Stimulated activated naive CD8-positive, alpha-beta T cell treated with anti-CD3 and anti-CD28 coated beads, Interleukin-15, Interleukin-2, amounts not matched to agents 100 U/mL and 50 U/mL, for 24 hours (primary cell): ENCODE measurements at regions not wholly inside any gene's neighbourhood (a gene's known extent, or its start where the extent isn't known, plus 50 kb on each side); places are given as distances from the start of the nearest gene placed in this dataset.

ENCODE experiments used
- ATAC-seq: fragments of 150-1000 bp; cut with Tn5 transposase; one replicate; pipeline ENCODE4 v1.10.0; 2021
- DNase-seq: peaks from one replicate; pipeline ENCODE4 v3.0.0; 2021

- ATAC-seq (no peak), DNase-seq (no peak)
Measured at GRCh38 chr5:115072266-115073064, 97.2 kb downstream of the TRIM36 start.

GRCh38 chr5:115070737-115071136 lies 99.0 kb downstream of the TRIM36 start:
- ATAC-seq: no peak
- no peak for DNase-seq

- peak; percentile 49 for ATAC-seq
Measured at GRCh38 chr5:115069087-115069968, 100.4 kb downstream of the TRIM36 start.

GRCh38 chr5:115068239-115069086 lies 101.2 kb downstream of the TRIM36 start:
- DNase-seq: peak; percentile 16

More at GRCh38 chr5:115069087-115069968, 100.4 kb downstream of the TRIM36 start:
- DNase-seq: no peak

GRCh38 chr5:115064380-115064779 lies 105.3 kb downstream of the TRIM36 start:
- DNase-seq: no peak

More at GRCh38 chr5:115068239-115069086, 101.2 kb downstream of the TRIM36 start:
- ATAC-seq: peak; percentile 73

GRCh38 chr5:115054387-115054951 lies 115.2 kb downstream of the TRIM36 start:
- no peak for DNase-seq
- ATAC-seq: no peak

More at GRCh38 chr5:115064380-115064779, 105.3 kb downstream of the TRIM36 start:
- no peak for ATAC-seq

GRCh38 chr5:115052948-115053347 lies 116.8 kb downstream of the TRIM36 start:
- no peak for ATAC-seq
- DNase-seq: no peak

GRCh38 chr5:115050866-115051265 lies 118.8 kb downstream of the TRIM36 start:
- no peak for ATAC-seq
- no peak for DNase-seq

- no peak for ATAC-seq
- no peak for DNase-seq
Measured at GRCh38 chr5:115033861-115034260, 135.8 kb downstream of the TRIM36 start.

- DNase-seq (no peak), ATAC-seq (no peak)
Measured at GRCh38 chr5:115028557-115028956, 141.2 kb downstream of the TRIM36 start.

- no peak for DNase-seq
- ATAC-seq: no peak
Measured at GRCh38 chr5:115024922-115025321, 144.8 kb downstream of the TRIM36 start.

- no peak for ATAC-seq
- no peak for DNase-seq
Measured at GRCh38 chr5:115022303-115022702, 147.4 kb downstream of the TRIM36 start.

GRCh38 chr5:115016646-115017045 lies 153.1 kb downstream of the TRIM36 start:
- DNase-seq (no peak), ATAC-seq (no peak)

- no peak for ATAC-seq
Measured at GRCh38 chr5:114999176-114999575, 170.5 kb downstream of the TRIM36 start.

GRCh38 chr5:114989512-114989911 lies 180.2 kb downstream of the TRIM36 start:
- no peak for DNase-seq
- ATAC-seq: no peak

More at GRCh38 chr5:114999176-114999575, 170.5 kb downstream of the TRIM36 start:
- no peak for DNase-seq

GRCh38 chr5:114988096-114988495 lies 181.6 kb downstream of the TRIM36 start:
- DNase-seq (no peak), ATAC-seq (no peak)

- ATAC-seq: no peak
- DNase-seq: no peak
Measured at GRCh38 chr5:114984796-114985195, 184.9 kb downstream of the TRIM36 start.

GRCh38 chr5:114981111-114981510 lies 188.6 kb downstream of the TRIM36 start:
- no peak for ATAC-seq

GRCh38 chr5:114977979-114978573 lies 191.6 kb downstream of the TRIM36 start:
- no peak for ATAC-seq
- no peak for DNase-seq

More at GRCh38 chr5:114981111-114981510, 188.6 kb downstream of the TRIM36 start:
- no peak for DNase-seq

GRCh38 chr5:114969482-114969881 lies 200.2 kb downstream of the TRIM36 start:
- no peak for ATAC-seq
- DNase-seq: no peak

- no peak for ATAC-seq
- no peak for DNase-seq
Measured at GRCh38 chr5:114957384-114957783, 212.3 kb downstream of the TRIM36 start.
